Activated effector memory CD4-positive, alpha-beta T cell treated with Interleukin-2 at 50 U/mL for 16 hours (primary cell): ENCODE measurements at regions not wholly inside any gene's neighbourhood (a gene's known extent, or its start where the extent isn't known, plus 50 kb on each side); places are given as distances from the start of the nearest gene placed in this dataset.

Source experiments
- DNase-seq: peaks from one replicate; pipeline ENCODE4 v3.0.0-alpha.2; 2020

GRCh38 chr14:104431351-104431928 is 148.1 kb upstream of the C14orf180 start:
- DNase-seq: no peak

- DNase-seq: no peak
These were observed 147.5 kb upstream of the C14orf180 start for GRCh38 chr14:104431929-104432541.

GRCh38 chr14:104432611-104433231 is 146.8 kb upstream of the C14orf180 start:
- no peak for DNase-seq

- DNase-seq: no peak
These were observed 146.0 kb upstream of the C14orf180 start for GRCh38 chr14:104433401-104434213.

- DNase-seq: no peak
These were observed 145.1 kb upstream of the C14orf180 start for GRCh38 chr14:104434214-104435076.

GRCh38 chr14:104435147-104436046 is 144.2 kb upstream of the C14orf180 start:
- no peak for DNase-seq

GRCh38 chr14:104436047-104436591 is 143.4 kb upstream of the C14orf180 start:
- no peak for DNase-seq

- DNase-seq: no peak
These were observed 142.5 kb upstream of the C14orf180 start for GRCh38 chr14:104436741-104437701.

- no peak for DNase-seq
These were observed 141.9 kb upstream of the C14orf180 start for GRCh38 chr14:104437703-104438102.

GRCh38 chr14:104438166-104438887 is 141.2 kb upstream of the C14orf180 start:
- no peak for DNase-seq

GRCh38 chr14:104439625-104440024 is 139.9 kb upstream of the C14orf180 start:
- no peak for DNase-seq

GRCh38 chr14:104440297-104440956 is 139.1 kb upstream of the C14orf180 start:
- DNase-seq: no peak

- no peak for DNase-seq
These were observed 138.1 kb upstream of the C14orf180 start for GRCh38 chr14:104441275-104442106.

- no peak for DNase-seq
These were observed 137.4 kb upstream of the C14orf180 start for GRCh38 chr14:104442107-104442551.

- no peak for DNase-seq
These were observed 136.8 kb upstream of the C14orf180 start for GRCh38 chr14:104442631-104443390.

- no peak for DNase-seq
These were observed 136.0 kb upstream of the C14orf180 start for GRCh38 chr14:104443391-104444158.
